ENCODE measurements at regions not wholly inside any gene's neighbourhood (a gene's known extent, or its start where the extent isn't known, plus 50 kb on each side); places are given as distances from the start of the nearest gene placed in this dataset.
"Not testable (repeated sequence)": the region's sequence is repeated elsewhere in the genome, so short reads cannot be mapped to it uniquely, and the experiment has no call there.

DNA sequence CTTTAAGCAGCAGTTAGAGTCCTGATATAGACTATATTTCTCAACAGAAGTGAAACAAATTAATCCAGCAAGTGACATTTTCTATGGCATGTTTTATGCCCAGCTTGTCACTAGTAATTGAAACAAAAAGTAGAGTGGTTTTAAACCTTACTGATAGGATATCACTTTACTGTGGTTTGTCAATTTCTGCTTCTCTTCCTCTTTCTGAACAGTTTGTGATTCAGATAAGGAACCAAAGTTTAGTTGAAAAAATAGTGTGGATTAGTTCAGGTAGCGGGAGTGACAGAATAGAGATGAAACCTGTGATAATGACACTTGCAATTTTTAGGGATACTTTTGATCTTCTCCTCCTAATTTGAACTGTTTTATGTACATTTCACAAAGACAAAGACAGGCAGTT lies 485.7 kb upstream of the EDIL3 start:
- no peak overlapping the region for H3K4me3 Mint-ChIP-seq
- no peaks in the 10 kb centered on the region for H3K27me3 ChIP-seq (ENCODE audit: control insufficient read depth, insufficient read depth, low read length)
- H3K27ac Mint-ChIP-seq, result no peak overlapping the region
- no CpG with 5 or more reads among the region's 1 CpG for WGBS (ENCODE audit: insufficient coverage)
- ATAC-seq (no peak), DNase-seq (no peak)
- no peaks in the 10 kb centered on the region for H3K9me3 ChIP-seq (ENCODE audit: control insufficient read depth, insufficient read depth, low read length)
- no peaks in the 10 kb centered on the region for H3K4me1 ChIP-seq (ENCODE audit: control insufficient read depth, insufficient read depth, low read length)
- intact Hi-C loops (cut with micrococcal nuclease), result no loop called here
- no peak overlapping the region for H3K27ac ChIP-seq (ENCODE audit: low read length)
- H3K36me3 ChIP-seq (ENCODE audit: control insufficient read depth, insufficient read depth, low read length), result no peaks in the 10 kb centered on the region
- H3K27me3 Mint-ChIP-seq (ENCODE audit: low read depth in 2 of 2), result no peaks in the 10 kb centered on the region
- TF ChIP-seq CTCF (IDR thresholded peaks at IDR 0.05), result no peak
- H3K4me3 ChIP-seq (ENCODE audit: low read length), result no peak overlapping the region
- H3K4me1 Mint-ChIP-seq, result no peaks in the 10 kb centered on the region
- H3K36me3 Mint-ChIP-seq, result no peaks in the 10 kb centered on the region
- peaks cover 7 to 12% of the 10 kb centered on the region in 2 donors for H3K9me3 Mint-ChIP-seq

GRCh38 chr5:84869675-84870074 lies 485.0 kb upstream of the EDIL3 start:
- no peak for ATAC-seq
- TF ChIP-seq CTCF (IDR thresholded peaks at IDR 0.05), result no peak
- H3K27ac ChIP-seq (ENCODE audit: low read length), result no peak overlapping the region
- H3K4me1 Mint-ChIP-seq, result no peaks in the 10 kb centered on the region
- no peaks in the 10 kb centered on the region for H3K4me1 ChIP-seq (ENCODE audit: control insufficient read depth, insufficient read depth, low read length)
- no peak overlapping the region for H3K27ac Mint-ChIP-seq
- no peak for DNase-seq
- H3K27me3 ChIP-seq (ENCODE audit: control insufficient read depth, insufficient read depth, low read length), result no peaks in the 10 kb centered on the region
- WGBS (ENCODE audit: insufficient coverage), result 76% methylated on average over 8 of the region's 8 CpGs
- no peaks in the 10 kb centered on the region for H3K36me3 Mint-ChIP-seq
- no peaks in the 10 kb centered on the region for H3K36me3 ChIP-seq (ENCODE audit: control insufficient read depth, insufficient read depth, low read length)
- intact Hi-C loops (cut with micrococcal nuclease), result no loop called here
- peaks cover 9 to 14% of the 10 kb centered on the region in 2 donors for H3K9me3 Mint-ChIP-seq
- H3K4me3 ChIP-seq (ENCODE audit: low read length), result no peak overlapping the region
- H3K9me3 ChIP-seq (ENCODE audit: control insufficient read depth, insufficient read depth, low read length), result no peaks in the 10 kb centered on the region
- H3K27me3 Mint-ChIP-seq (ENCODE audit: low read depth in 2 of 2), result no peaks in the 10 kb centered on the region
- H3K4me3 Mint-ChIP-seq, result no peak overlapping the region

- not testable (repeated sequence) for H3K27me3 Mint-ChIP-seq (ENCODE audit: low read depth in 2 of 2)
These were observed 479.3 kb upstream of the EDIL3 start for GRCh38 chr5:84863936-84864335.

DNA sequence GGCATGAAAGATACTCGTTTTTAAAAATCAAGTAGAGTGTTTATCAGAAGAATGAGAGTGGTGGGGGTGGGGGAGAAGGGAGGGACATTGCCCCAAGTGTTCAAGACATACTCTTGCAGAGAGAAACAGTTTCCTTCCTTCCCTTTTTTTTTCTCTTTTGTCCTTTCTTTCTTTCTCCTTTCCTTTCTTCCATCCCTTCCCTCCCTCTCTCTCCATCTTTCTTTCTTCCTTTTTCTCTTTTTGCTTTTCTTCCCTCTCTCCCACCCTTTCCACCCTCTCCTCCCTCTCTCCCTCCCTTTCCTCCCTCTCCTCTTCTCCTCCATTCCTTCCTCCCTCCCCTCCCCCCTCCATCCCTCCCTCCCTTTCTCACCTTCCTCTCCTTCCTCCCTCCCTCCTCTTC lies 478.3 kb upstream of the EDIL3 start:
- no peaks in the 10 kb centered on the region for H3K27me3 ChIP-seq (ENCODE audit: control insufficient read depth, insufficient read depth, low read length)
- DNase-seq (no peak), ATAC-seq (no peak)
- Mint-ChIP-seq H3K4me1 (no peaks in the 10 kb centered on the region), H3K27me3 (ENCODE audit: low read depth in 2 of 2) (no peaks in the 10 kb centered on the region), H3K9me3 (peaks cover 14 to 20% of the 10 kb centered on the region in 2 donors), H3K36me3 (peaks cover 14% of the 10 kb centered on the region), H3K27ac (no peak overlapping the region), H3K4me3 (no peak overlapping the region)
- TF ChIP-seq CTCF (IDR thresholded peaks at IDR 0.05), result no peak
- no peaks in the 10 kb centered on the region for H3K36me3 ChIP-seq (ENCODE audit: control insufficient read depth, insufficient read depth, low read length)
- no peaks in the 10 kb centered on the region for H3K9me3 ChIP-seq (ENCODE audit: control insufficient read depth, insufficient read depth, low read length)
- intact Hi-C loops (cut with micrococcal nuclease), result no loop called here
- H3K27ac ChIP-seq (ENCODE audit: low read length), result no peak overlapping the region
- 5% methylated on average over 1 of the region's 1 CpG for WGBS (ENCODE audit: insufficient coverage)
- H3K4me3 ChIP-seq (ENCODE audit: low read length), result no peak overlapping the region
- no peaks in the 10 kb centered on the region for H3K4me1 ChIP-seq (ENCODE audit: control insufficient read depth, insufficient read depth, low read length)

More at GRCh38 chr5:84863936-84864335, 479.3 kb upstream of the EDIL3 start:
- 97% methylated on average over 19 of the region's 19 CpGs for WGBS (ENCODE audit: insufficient coverage)
- H3K9me3 ChIP-seq (ENCODE audit: control insufficient read depth, insufficient read depth, low read length); H3K4me3 ChIP-seq (ENCODE audit: low read length); H3K4me1 Mint-ChIP-seq; H3K4me1 ChIP-seq (ENCODE audit: control insufficient read depth, insufficient read depth, low read length); H3K27ac ChIP-seq (ENCODE audit: low read length); H3K27me3 ChIP-seq (ENCODE audit: control insufficient read depth, insufficient read depth, low read length); H3K27ac Mint-ChIP-seq; DNase-seq; ATAC-seq; H3K4me3 Mint-ChIP-seq; intact Hi-C loops (cut with micrococcal nuclease); H3K36me3 ChIP-seq (ENCODE audit: control insufficient read depth, insufficient read depth, low read length): not testable (repeated sequence)
- H3K36me3 Mint-ChIP-seq, result peaks cover 10% of the 10 kb centered on the region
- H3K9me3 Mint-ChIP-seq, result peaks cover 14 to 21% of the 10 kb centered on the region in 2 donors
